ENCODE measurements at regions not wholly inside any gene's neighbourhood (a gene's known extent, or its start where the extent isn't known, plus 50 kb on each side); places are given as distances from the start of the nearest gene placed in this dataset.

DNA sequence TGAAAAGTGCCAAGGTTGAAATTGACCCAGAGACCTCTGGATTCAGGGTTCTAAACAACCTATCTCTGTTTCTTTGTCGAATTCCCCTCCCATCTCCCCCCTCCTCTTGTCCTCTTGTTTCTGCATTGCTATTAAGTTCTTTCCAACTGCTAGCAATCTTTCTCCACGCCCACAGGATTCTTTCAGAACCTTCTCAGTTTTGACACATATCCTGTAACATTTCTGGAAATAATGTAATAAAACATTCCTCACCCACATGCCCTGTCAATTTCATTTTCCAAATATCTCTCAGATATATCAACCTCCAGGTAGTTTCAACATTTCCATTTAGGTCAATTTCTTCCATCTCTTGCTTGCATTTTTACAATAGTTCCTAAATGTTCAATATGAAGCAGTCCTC, 1105.9 kb downstream of the ARAP2 start:
- Histone ChIP-seq H3K23ac (ENCODE audit: insufficient read length) (no peak overlapping the region), H2BK20ac (ENCODE audit: low read length) (no peak overlapping the region), H2AFZ (ENCODE audit: low read length) (no peak overlapping the region), H2BK5ac (ENCODE audit: low read depth, low read length) (no peak overlapping the region), H3K14ac (ENCODE audit: insufficient read length) (no peak overlapping the region), H4K20me1 (replicated peaks in 1 of 2; ENCODE audit: control insufficient read depth in 1 of 2, insufficient read depth in 2 of 2, low read length in 2 of 2) (no peaks in the 10 kb centered on the region), H2AK5ac (ENCODE audit: low read depth, low read length) (no peak overlapping the region), H2BK120ac (replicated peaks; ENCODE audit: low read depth, low read length) (no peak overlapping the region), H3K4me2 (ENCODE audit: insufficient read depth in 1 of 2, low read depth in 2 of 2, low read length in 2 of 2) (no peak overlapping the region), H3K36me3 (ENCODE audit: control insufficient read depth in 2 of 4, insufficient read depth in 4 of 4, low read length in 3 of 4) (no peaks in the 10 kb centered on the region; a peak in 1 of 8 replicates), H2BK12ac (ENCODE audit: low read depth, low read length) (no peak overlapping the region), H3K27me3 (replicated peaks in 1 of 4; ENCODE audit: control insufficient read depth in 3 of 4, extremely low read depth in 1 of 4, insufficient read depth in 3 of 4, low read length in 3 of 4) (no peaks in the 10 kb centered on the region), H3K23me2 (ENCODE audit: low read depth, low read length) (no peaks in the 10 kb centered on the region), H3K56ac (replicated peaks; ENCODE audit: insufficient read length, low read depth, low read length) (no peak overlapping the region), H3K4ac (replicated peaks; ENCODE audit: insufficient read length, low read depth, low read length) (no peak overlapping the region), H2BK15ac (ENCODE audit: low read length) (no peak overlapping the region), H3K9me3 (ENCODE audit: insufficient read depth in 2 of 2, low read depth in 1 of 2, low read length in 1 of 2) (peaks cover 19 to 22% of the 10 kb centered on the region in 2 experiments), H3K4me1 (replicated peaks in 1 of 4; ENCODE audit: control insufficient read depth in 3 of 4, insufficient read depth in 4 of 4, low read length in 3 of 4) (no peaks in the 10 kb centered on the region), H3K4me3 (ENCODE audit: extremely low read depth in 1 of 4, insufficient read depth in 2 of 4, low read depth in 3 of 4, low read length in 4 of 4) (no peak overlapping the region), H3K79me1 (ENCODE audit: low read depth, low read length) (no peaks in the 10 kb centered on the region), H4K91ac (replicated peaks; ENCODE audit: insufficient read length, low read length) (no peak overlapping the region), H3K79me2 (ENCODE audit: control insufficient read depth in 1 of 2, insufficient read depth in 2 of 2, low read length in 2 of 2) (no peaks in the 10 kb centered on the region), H3K9ac (replicated peaks in 1 of 4; ENCODE audit: extremely low read depth in 1 of 4, low read depth in 3 of 4, low read length in 3 of 4) (no peak overlapping the region), H3K27ac (ENCODE audit: low read depth, low read length) (no peak overlapping the region), H4K8ac (ENCODE audit: extremely low read depth, insufficient read depth, low read length) (no peak overlapping the region), H4K5ac (ENCODE audit: insufficient read length, low read depth, low read length) (no peak overlapping the region), H3K18ac (ENCODE audit: extremely low read depth, low read length) (no peak overlapping the region)
- POLR2A ChIA-PET (ENCODE audit: partially characterized antibody) = no interaction called here
- no peak for DNase-seq (ENCODE audit: low read depth in 1 of 2, low spot score in 2 of 2)
- 75% methylated on average over 2 of the region's 2 CpGs; no CpG with 5 or more reads in 1 of the 2 experiments for WGBS, 2 experiments (ENCODE audit: extremely low coverage in 1 of 2, insufficient coverage in 1 of 2, insufficient read length in 1 of 2, insufficient replicate concordance in 2 of 2, low coverage in 1 of 2, low lambda C conversion rate in 2 of 2, missing lambda C conversion rate in 1 of 2)
- no peak for FAIRE-seq
- CTCF ChIA-PET (ENCODE audit: partially characterized antibody) = no interaction called here
- TF ChIP-seq, protein P1, sequence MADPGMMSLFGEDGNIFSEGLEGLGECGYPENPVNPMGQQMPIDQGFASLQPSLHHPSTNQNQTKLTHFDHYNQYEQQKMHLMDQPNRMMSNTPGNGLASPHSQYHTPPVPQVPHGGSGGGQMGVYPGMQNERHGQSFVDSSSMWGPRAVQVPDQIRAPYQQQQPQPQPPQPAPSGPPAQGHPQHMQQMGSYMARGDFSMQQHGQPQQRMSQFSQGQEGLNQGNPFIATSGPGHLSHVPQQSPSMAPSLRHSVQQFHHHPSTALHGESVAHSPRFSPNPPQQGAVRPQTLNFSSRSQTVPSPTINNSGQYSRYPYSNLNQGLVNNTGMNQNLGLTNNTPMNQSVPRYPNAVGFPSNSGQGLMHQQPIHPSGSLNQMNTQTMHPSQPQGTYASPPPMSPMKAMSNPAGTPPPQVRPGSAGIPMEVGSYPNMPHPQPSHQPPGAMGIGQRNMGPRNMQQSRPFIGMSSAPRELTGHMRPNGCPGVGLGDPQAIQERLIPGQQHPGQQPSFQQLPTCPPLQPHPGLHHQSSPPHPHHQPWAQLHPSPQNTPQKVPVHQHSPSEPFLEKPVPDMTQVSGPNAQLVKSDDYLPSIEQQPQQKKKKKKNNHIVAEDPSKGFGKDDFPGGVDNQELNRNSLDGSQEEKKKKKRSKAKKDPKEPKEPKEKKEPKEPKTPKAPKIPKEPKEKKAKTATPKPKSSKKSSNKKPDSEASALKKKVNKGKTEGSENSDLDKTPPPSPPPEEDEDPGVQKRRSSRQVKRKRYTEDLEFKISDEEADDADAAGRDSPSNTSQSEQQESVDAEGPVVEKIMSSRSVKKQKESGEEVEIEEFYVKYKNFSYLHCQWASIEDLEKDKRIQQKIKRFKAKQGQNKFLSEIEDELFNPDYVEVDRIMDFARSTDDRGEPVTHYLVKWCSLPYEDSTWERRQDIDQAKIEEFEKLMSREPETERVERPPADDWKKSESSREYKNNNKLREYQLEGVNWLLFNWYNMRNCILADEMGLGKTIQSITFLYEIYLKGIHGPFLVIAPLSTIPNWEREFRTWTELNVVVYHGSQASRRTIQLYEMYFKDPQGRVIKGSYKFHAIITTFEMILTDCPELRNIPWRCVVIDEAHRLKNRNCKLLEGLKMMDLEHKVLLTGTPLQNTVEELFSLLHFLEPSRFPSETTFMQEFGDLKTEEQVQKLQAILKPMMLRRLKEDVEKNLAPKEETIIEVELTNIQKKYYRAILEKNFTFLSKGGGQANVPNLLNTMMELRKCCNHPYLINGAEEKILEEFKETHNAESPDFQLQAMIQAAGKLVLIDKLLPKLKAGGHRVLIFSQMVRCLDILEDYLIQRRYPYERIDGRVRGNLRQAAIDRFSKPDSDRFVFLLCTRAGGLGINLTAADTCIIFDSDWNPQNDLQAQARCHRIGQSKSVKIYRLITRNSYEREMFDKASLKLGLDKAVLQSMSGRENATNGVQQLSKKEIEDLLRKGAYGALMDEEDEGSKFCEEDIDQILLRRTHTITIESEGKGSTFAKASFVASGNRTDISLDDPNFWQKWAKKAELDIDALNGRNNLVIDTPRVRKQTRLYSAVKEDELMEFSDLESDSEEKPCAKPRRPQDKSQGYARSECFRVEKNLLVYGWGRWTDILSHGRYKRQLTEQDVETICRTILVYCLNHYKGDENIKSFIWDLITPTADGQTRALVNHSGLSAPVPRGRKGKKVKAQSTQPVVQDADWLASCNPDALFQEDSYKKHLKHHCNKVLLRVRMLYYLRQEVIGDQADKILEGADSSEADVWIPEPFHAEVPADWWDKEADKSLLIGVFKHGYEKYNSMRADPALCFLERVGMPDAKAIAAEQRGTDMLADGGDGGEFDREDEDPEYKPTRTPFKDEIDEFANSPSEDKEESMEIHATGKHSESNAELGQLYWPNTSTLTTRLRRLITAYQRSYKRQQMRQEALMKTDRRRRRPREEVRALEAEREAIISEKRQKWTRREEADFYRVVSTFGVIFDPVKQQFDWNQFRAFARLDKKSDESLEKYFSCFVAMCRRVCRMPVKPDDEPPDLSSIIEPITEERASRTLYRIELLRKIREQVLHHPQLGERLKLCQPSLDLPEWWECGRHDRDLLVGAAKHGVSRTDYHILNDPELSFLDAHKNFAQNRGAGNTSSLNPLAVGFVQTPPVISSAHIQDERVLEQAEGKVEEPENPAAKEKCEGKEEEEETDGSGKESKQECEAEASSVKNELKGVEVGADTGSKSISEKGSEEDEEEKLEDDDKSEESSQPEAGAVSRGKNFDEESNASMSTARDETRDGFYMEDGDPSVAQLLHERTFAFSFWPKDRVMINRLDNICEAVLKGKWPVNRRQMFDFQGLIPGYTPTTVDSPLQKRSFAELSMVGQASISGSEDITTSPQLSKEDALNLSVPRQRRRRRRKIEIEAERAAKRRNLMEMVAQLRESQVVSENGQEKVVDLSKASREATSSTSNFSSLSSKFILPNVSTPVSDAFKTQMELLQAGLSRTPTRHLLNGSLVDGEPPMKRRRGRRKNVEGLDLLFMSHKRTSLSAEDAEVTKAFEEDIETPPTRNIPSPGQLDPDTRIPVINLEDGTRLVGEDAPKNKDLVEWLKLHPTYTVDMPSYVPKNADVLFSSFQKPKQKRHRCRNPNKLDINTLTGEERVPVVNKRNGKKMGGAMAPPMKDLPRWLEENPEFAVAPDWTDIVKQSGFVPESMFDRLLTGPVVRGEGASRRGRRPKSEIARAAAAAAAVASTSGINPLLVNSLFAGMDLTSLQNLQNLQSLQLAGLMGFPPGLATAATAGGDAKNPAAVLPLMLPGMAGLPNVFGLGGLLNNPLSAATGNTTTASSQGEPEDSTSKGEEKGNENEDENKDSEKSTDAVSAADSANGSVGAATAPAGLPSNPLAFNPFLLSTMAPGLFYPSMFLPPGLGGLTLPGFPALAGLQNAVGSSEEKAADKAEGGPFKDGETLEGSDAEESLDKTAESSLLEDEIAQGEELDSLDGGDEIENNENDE (IDR thresholded peaks at IDR 0.05; ENCODE audit: insufficient replicate concordance, low read length) = no peak
